AG04449 (cell line): ENCODE measurements at regions not wholly inside any gene's neighbourhood (a gene's known extent, or its start where the extent isn't known, plus 50 kb on each side); places are given as distances from the start of the nearest gene placed in this dataset.
"Not testable (repeated sequence)": the region's sequence is repeated elsewhere in the genome, so short reads cannot be mapped to it uniquely, and the experiment has no call there.

Experiments
- CTCF ChIA-PET: fragments of 350-600 bp; formaldehyde crosslinking; extraction: SDS; loops from one replicate; lab custom pipeline; 2021; ENCODE audit warnings: antibody characterized with exemption; lab: Yijun Ruan, JAX
- POLR2A ChIA-PET: fragments of 400-600, 350-600 bp; formaldehyde crosslinking; extraction: SDS; loops from one replicate; lab custom pipeline; 2020; ENCODE audit warnings: antibody characterized with exemption, inconsistent platforms; lab: Yijun Ruan, JAX
- DNase-seq: peaks from one replicate; pipeline ENCODE4 v3.0.0-alpha.2; 2010; ENCODE audit warnings: low read depth, low spot score
- H3K4me3 ChIP-seq: 2 replicates; pipeline ENCODE4 v1.5.1; 2011; ENCODE audit warnings: low read depth, mild to moderate bottlenecking, control low read depth, low read length
- CTCF ChIP-seq: IDR thresholded peaks from one replicate; pipeline ENCODE4 v1.5.1; 2011; ENCODE audit warnings: mild to moderate bottlenecking, moderate library complexity, low read length, control low read depth, inconsistent platforms; ENCODE audit not compliant: insufficient read depth; ENCODE audit errors: missing control alignments

- CTCF ChIA-PET = no interaction called here
- no peak for DNase-seq
- no peak overlapping the region for H3K4me3 ChIP-seq
- POLR2A ChIA-PET = no interaction called here
- TF ChIP-seq CTCF = no peak
These were observed 610.8 kb downstream of the GATA3 start for GRCh38 chr10:8665322-8665721.

- no peak overlapping the region for H3K4me3 ChIP-seq
- ChIA-PET POLR2A (no interaction called here), CTCF (no interaction called here)
- TF ChIP-seq CTCF = no peak
- no peak for DNase-seq
These were observed 616.0 kb downstream of the GATA3 start for GRCh38 chr10:8670461-8670860.

GRCh38 chr10:8674230-8674629 lies 619.7 kb downstream of the GATA3 start:
- H3K4me3 ChIP-seq = no peak overlapping the region
- no peak for DNase-seq
- ChIA-PET POLR2A (no interaction called here), CTCF (no interaction called here)
- no peak for TF ChIP-seq CTCF

GRCh38 chr10:8677642-8678041 lies 623.2 kb downstream of the GATA3 start:
- CTCF ChIA-PET = no interaction called here
- TF ChIP-seq CTCF = no peak
- no peak for DNase-seq
- no peak overlapping the region for H3K4me3 ChIP-seq
- POLR2A ChIA-PET = no interaction called here

GRCh38 chr10:8684916-8685315 lies 630.4 kb downstream of the GATA3 start:
- CTCF ChIA-PET, DNase-seq, H3K4me3 ChIP-seq, POLR2A ChIA-PET: not testable (repeated sequence)

GRCh38 chr10:8688881-8689280 lies 634.4 kb downstream of the GATA3 start:
- no peak for DNase-seq
- ChIA-PET CTCF (no interaction called here), POLR2A (no interaction called here)
- TF ChIP-seq CTCF = no peak
- H3K4me3 ChIP-seq = no peak overlapping the region

GRCh38 chr10:8691498-8692017 lies 637.1 kb downstream of the GATA3 start:
- POLR2A ChIA-PET = no interaction called here
- no peak for DNase-seq
- CTCF ChIA-PET = no interaction called here
- no peak overlapping the region for H3K4me3 ChIP-seq
- TF ChIP-seq CTCF = no peak

- DNase-seq, POLR2A ChIA-PET, CTCF ChIA-PET, H3K4me3 ChIP-seq: not testable (repeated sequence)
These were observed 639.1 kb downstream of the GATA3 start for GRCh38 chr10:8693635-8694034.
